Gastrocnemius medialis (tissue), 4 donors: ENCODE measurements at regions not wholly inside any gene's neighbourhood (a gene's known extent, or its start where the extent isn't known, plus 50 kb on each side); places are given as distances from the start of the nearest gene placed in this dataset.

Experiments
- POLR2A ChIP-seq, 2 donors: fragments of 450-650 bp; IDR thresholded peaks; one replicate each; pipeline ENCODE4 v1.6.1; 2017; ENCODE audit warnings: antibody characterized with exemption in 2 of 2, mild to moderate bottlenecking in 2 of 2, moderate library complexity in 2 of 2
- TF ChIP-seq, protein P1 (sequence below), 5 experiments: fragments of 450-650 bp in 3 of 5; fragments of 200-600 bp in 2 of 5; sonication (generic) in 2 of 5; IDR thresholded peaks in 4 of 5; conservative IDR thresholded peaks in 1 of 5; 1 replicate in 4 of 5; 2 replicates in 1 of 5; pipeline ENCODE4 v1.5.1; 2016 to 2019; ENCODE audit warnings: antibody characterized with exemption in 5 of 5, mild to moderate bottlenecking in 3 of 5, moderate library complexity in 3 of 5

DNA sequence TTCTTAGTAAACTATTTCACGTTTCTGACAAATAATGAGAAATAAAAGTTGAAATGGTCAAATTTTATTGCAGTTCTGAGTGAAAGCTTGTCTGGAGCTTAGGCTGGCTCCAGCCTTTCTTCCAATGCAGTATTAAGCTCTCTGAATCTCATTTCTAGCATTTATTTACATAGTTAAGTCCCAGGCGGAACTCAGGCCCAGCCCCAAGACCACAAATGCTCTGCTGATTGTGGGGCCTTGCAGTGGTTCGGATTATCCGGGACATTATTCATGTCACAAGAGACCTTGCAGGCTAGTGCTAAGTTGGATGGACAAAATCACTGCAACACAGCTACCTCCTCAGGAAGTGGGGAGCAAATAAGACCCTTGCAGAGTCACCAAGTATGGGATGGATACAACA lies 2009.3 kb upstream of the CELF4 start:
- TF ChIP-seq, protein P1, sequence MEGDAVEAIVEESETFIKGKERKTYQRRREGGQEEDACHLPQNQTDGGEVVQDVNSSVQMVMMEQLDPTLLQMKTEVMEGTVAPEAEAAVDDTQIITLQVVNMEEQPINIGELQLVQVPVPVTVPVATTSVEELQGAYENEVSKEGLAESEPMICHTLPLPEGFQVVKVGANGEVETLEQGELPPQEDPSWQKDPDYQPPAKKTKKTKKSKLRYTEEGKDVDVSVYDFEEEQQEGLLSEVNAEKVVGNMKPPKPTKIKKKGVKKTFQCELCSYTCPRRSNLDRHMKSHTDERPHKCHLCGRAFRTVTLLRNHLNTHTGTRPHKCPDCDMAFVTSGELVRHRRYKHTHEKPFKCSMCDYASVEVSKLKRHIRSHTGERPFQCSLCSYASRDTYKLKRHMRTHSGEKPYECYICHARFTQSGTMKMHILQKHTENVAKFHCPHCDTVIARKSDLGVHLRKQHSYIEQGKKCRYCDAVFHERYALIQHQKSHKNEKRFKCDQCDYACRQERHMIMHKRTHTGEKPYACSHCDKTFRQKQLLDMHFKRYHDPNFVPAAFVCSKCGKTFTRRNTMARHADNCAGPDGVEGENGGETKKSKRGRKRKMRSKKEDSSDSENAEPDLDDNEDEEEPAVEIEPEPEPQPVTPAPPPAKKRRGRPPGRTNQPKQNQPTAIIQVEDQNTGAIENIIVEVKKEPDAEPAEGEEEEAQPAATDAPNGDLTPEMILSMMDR (IDR thresholded peaks at IDR 0.05 in 4 of 5, conservative IDR thresholded peaks at IDR 0.05 in 1 of 5) = no peak
- TF ChIP-seq POLR2A (IDR thresholded peaks at IDR 0.05) = no peak
